ENCODE measurements at regions not wholly inside any gene's neighbourhood (a gene's known extent, or its start where the extent isn't known, plus 50 kb on each side); places are given as distances from the start of the nearest gene placed in this dataset.

DNA sequence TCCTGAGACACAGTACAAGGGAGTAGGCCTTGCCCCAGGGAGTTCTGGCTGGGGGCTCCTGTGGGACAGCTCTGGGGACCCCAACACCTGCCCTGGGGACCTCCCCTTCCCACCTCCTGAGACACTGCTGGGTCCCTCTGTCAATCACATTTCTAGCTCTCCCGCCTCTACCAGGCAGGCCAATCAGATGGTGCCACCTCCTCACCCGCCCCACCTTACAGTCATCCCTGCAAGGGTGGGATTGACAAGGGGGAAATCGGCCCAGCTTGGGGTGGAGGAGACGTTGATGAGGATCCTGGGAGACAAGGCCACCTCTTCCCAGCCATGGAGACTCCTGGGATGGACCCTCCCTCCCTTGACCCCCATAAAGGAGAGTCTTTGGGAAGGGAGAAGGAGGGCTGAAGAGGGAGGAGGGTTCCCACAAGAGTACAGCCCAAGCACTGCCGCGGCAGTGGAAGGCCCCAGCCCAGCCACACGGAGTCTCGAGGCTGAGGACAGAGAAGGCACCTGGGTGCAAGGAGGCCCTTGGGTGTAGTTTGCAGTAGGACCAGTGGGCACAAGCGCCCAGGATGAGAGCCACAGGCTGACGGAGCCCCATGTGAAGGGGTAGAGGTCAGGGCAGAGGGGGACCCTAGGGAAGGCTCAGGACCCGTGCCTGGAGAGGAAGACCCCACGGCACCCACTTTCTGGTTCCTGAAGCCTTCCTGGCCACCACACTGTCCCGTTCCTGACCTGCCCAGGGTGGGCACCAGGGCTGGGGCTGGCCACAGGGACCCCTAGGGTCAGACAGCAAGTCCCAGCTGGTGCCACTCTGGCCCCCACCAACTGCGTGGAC is 109.9 kb upstream of the OTOS start:
- no peak for DNase-seq (ENCODE audit: extremely low read depth in 1 of 11, low read depth in 9 of 11, low spot score in 4 of 11)

DNA sequence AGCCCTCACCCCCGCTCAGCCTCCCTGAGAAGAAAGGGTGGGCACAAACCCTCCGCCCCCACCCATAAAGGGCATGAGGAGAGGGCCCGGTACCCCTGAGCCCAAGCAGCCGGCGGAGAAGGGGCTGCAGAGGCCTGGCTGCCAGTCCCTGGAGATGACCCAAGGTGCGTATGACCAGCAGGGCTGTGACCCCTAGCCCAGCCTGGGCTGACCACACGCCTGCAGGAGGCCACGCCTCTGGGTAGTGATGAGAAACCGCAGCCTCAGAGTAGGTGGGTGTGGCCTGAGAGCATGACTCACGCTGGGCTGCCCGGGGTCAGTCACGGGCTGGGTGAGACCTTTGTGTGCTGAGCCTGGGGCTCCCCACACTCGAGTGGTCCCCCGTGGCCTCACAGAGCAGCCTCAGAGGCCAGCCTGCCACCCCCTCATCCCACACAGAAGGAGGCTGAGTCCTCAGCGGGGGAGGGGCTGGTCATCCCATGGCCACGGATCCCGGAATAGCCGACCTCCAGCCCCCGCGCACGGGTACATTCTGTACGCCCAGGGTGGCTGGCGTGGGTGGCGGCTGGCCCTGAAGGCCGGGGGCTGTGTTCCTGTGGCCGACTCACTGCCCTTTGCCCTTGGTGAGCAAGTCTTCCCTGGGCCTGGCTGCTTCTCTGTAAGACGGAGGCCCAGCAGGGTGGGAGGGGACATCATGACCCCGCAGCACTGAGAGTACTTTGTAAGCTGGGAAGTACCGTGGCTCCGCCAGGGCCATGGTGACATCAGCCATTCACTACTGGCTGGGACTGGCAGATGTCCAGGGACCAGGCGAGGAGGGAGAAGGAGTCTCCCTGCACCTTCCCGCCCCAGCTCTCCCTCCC is 110.8 kb upstream of the OTOS start:
- peak in 4 of 11 donors; percentile 58 to 74 (median 64) for DNase-seq (ENCODE audit: extremely low read depth in 1 of 11, low read depth in 9 of 11, low spot score in 4 of 11)

DNA sequence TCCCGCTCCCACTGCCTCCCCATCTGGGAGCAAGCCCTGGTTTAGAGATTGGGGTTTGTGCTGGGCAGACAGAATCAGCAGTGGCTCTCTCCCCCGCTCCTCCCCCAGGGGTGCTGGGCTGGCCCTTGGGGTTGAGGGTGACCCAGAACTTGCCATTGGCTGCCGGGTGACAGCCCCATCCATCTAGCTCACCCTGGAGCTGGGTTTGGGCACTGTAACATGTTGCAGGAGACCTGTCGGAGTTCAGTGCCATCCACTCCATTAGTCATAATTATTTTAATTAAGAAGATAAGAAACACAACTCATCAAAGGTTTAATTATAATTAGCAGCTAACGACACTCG is 111.4 kb upstream of the OTOS start:
- DNase-seq (ENCODE audit: extremely low read depth in 1 of 11, low read depth in 9 of 11, low spot score in 4 of 11) = no peak

DNA sequence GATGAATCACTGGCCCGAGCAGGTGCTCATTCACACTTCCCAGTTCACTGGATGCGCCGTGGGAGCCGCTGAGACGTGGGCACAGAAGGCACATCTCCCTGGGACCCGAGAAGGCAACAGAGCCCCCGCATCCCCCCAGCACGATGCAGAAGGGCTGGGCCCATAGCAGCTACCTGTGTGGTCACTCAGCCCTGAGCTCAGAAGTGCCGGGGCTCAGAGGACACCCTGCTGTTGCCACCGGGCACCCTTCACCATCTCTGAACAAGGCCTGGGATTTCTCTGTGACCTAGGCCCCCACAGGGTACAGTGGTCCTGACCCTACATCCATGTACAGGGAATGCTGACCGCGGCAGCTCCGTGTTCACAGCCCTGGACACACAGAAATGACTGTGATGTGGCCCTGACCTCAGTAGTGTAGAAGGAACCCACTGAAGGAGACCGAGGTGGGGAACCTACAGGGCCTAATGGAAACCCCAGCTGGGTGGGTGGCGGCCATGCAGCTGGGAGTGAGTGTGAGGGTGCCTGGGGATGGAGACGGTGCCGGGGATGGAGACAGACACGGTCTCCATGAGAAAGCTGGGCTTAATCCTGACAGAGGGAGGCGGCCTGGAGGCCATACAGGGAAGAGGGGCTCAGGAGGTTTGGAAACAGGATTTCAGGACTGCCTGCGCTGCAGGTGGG is 111.9 kb upstream of the OTOS start:
- no peak for DNase-seq (ENCODE audit: extremely low read depth in 1 of 11, low read depth in 9 of 11, low spot score in 4 of 11)

DNA sequence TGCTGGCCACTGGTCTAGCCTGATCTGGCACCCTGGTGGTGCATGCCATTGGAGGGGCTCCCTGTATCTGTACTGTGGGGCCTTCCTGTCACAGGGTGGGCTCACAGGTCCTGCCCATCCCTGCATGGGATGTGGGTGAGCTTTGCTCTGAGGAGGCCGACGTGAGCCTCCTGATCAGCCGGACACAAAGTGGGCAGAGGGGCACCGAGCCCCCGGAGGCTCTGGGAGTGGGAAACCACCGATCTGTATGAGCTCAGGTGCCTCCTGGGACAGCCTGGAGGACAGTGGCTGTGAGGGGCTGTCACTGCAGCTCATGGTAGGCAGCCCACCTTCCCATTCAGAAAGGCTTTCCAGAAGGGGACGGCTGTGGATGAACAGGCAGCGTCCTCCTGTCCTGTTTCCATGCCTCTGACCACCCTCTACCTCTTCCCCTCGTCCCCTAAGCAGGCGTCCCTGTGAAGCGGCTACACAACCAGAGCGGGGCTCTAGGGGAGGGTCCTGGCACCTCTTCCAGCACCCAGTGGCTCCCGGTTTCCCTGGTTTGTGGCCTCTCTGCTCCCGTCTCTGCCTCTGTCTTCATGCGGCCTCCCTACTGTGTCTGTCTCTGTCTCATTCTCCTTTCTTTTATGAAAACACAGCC is 112.5 kb upstream of the OTOS start:
- no peak for DNase-seq (ENCODE audit: extremely low read depth in 1 of 11, low read depth in 9 of 11, low spot score in 4 of 11)

DNA sequence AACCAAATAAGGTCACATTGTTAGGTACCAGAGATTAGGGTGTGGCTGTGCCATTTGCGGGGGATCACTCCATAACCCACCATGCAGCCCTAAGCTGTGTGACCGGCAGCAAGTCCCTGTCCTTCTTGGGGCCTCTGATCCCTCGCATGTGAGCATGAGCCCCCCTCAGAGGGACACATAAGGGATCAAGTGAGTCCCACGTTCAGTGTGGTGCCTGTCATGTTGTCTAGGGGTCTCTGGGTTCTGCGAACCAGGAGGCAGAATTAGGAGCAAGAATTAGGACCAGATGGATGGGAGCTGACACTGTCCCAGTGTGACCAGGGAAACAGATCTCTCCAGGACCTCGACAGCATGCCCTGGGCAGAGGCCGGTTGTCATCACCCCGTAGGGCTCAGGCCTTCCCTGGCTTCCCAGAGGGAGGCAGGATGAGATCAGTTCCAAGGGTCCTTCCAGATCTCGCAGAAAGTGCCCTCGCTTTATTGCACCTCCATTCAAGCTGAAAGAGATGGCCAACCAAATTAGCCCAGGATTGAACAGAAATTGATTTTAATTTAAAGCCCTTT is 113.2 kb upstream of the OTOS start:
- DNase-seq (ENCODE audit: extremely low read depth in 1 of 11, low read depth in 9 of 11, low spot score in 4 of 11) = no peak

DNA sequence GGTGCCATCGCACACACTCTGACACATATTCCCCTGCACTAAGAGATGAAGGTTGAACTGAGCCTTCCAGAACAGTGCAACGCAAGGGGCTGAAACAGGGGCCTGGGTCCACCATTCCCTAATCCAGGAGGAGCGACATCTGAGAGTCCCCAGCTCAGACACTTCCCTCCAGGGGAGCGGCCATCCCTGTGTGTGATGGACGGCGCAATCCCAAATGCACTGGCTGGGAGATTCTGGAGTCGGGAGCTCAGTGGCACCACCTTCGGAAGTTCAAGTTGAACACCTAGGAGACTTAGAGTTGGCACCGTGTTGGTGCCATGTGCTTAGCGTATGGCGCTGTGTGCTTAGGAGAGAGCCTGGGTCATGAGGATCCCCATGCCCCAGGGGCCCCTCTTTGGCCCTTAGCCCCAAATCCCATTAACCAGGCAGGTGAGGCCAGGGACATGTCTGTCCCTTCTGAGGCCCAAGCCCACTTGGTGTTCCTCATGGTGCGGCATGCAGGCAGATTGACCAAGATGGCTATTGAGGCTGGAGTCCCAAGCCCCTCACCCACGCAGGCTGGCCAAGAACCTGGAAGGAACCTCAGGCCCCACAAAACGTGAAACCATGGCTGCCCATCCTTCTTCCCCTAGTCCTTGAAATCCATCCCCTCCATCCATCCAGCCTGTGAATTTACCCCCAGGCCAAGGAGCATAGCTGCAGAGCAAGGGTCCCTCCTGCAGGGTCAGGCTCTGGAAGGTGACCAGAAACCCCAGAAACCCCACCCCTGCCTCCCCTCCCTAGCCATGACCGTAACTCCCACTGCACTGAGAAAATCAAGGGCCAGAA is 114.1 kb upstream of the OTOS start:
- no peak for DNase-seq (ENCODE audit: extremely low read depth in 1 of 11, low read depth in 9 of 11, low spot score in 4 of 11)

DNA sequence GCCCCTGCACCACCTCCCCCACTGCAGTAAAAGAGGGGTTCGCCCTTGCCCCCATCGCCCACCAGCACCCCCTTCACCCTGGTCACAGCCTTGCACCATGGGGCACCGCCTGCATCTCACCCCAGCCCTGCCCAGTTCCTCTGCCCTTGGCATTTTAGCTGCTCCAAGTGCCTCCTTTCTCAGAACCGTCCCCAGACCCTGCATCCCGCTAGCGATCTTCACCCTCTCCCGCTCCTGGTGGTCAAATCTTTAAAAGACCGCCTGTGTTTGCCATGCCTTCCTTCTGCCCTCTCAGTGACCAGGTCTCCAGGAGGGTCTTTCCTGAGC is 114.7 kb upstream of the OTOS start:
- no peak for DNase-seq (ENCODE audit: extremely low read depth in 1 of 11, low read depth in 9 of 11, low spot score in 4 of 11)

DNA sequence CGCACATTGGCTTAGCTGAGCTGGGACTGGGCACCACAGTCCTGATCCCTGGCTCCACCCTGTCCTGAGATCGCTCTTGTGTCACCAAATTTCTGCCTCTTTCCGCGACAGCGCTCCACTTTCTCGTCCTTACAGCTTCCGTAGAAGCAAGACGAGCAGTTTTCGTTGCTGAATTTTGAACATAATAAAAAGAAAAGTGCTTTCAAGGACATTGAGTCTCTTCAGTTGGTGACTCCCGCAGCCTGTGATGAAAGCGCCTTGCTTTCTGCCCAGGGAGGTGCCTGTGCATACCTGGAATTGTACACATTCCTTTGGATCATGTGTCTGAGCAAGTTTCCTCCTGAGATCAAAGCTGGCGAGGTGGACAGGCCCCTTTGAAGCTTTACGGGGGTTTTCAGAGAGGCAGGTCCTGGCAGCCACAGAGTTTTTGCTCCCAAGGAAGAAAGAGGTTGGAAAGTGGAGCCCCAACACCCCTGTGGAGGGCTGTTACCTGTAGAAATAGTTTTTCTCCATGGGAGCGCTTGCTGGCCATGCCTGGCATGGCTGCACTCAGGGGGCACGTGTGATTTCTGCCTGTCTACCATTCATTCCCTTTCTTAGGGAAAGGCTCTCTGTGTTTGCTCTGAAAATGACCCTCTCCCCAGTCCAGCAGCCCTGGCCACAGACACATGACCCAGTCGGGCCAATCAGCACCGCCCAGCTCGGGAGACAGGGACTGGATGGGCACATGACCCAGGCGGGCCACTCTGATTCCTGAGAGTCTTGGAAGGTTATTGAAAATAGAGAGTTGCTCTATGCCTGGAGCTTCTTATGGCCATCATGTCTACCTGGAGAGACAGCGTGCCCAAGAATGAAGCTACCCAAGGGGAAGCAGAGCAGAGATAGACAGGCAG is 115.6 kb upstream of the OTOS start:
- DNase-seq (ENCODE audit: extremely low read depth in 1 of 11, low read depth in 9 of 11, low spot score in 4 of 11) = peak in 6 of 11 donors; percentile 39 to 82 (median 72)

DNA sequence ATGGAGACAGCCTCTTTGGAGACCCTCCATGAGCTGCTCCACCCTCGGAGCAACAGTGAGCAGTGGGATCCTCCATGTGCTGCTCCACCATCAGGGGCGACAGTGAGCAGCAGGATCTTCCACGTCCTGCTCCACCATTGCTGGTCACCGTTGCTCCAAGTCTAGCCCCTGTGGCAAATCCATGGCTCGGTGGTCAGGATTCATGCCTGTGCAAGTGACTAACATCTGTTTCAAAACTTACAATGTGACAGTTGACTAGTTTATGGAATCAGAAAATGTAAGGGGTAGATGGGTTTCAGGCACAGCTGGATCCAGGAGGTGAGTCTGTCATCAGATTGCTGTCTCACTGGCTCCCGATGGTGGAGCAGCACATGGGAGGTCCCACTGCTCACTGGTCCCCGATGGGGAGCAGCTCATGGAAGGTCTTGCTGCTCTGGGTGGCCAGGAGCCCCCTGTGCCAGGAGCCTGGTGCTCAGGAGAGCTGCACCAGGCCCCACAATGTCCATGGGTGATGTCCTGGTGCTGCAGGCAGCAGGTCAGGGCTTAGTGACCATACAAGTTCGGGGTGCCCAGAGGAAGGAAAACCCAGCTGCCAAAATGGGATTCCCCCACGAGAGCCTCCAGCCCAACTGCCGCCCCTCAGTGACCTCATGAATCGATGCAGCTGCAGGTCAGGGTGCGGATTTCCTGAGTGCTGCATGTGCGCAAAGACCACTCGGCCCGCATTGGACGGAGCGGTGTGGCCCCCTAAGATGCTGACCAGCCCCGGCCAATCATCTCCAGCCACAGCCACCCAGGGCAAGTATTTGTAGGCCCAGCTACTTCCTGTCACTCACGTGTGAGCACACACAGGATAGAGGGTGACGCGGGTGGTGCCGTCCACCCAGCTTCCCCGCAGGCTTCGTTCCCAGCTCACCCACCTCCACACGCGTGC is 116.5 kb upstream of the OTOS start:
- no peak for DNase-seq (ENCODE audit: extremely low read depth in 1 of 11, low read depth in 9 of 11, low spot score in 4 of 11)

DNA sequence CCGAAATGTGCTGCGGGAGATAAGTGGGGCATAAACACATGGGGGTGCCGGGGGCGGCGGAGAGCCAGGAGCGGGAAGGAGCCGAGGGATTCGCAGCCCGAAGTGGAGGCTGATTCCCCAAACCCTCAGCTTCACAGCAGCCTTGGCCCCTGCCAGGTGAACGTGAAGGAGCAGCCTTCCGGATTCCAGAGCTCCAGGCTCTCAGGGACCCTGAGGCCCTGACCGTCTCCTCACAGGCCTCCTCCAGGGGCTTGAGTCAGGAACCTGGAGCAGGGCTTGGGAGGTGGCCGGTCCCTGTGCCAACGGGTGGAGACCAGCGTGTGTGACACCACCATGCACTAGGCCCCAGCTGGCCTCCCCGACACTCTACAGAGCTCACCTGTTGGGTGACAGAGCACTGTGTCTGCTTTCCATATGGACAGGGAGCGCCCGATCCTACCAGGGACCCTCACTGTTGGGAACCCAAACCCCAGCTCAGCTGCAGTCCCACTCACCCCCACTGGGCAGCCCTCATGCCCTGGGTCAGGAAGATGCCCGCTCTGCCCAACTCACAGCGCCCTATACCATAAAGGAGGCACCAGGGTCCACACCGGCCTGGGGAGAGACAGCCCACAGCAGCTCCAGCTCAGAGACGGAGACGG is 117.6 kb upstream of the OTOS start:
- DNase-seq (ENCODE audit: extremely low read depth in 1 of 11, low read depth in 9 of 11, low spot score in 4 of 11) = no peak

DNA sequence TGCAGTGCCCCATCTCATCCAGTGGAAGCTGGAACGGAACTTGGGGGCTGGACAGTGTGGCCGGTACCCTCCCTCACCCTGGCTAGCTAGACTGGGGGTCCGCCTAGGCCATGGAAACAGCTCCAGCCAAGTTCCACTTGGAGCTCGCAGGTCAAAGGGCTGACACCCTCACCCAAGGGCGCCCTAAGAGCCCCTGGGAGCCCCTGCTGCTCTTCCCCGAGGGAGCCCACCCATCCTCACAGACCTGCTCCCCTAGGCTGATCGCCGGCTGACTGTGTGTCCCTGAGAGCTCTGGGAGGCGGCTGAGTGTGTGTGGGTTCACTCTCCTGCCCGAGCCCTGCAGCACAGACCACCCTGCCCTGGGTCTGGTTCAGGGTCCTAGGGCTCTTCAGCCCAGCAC is 118.2 kb upstream of the OTOS start:
- no peak for DNase-seq (ENCODE audit: extremely low read depth in 1 of 11, low read depth in 9 of 11, low spot score in 4 of 11)

DNA sequence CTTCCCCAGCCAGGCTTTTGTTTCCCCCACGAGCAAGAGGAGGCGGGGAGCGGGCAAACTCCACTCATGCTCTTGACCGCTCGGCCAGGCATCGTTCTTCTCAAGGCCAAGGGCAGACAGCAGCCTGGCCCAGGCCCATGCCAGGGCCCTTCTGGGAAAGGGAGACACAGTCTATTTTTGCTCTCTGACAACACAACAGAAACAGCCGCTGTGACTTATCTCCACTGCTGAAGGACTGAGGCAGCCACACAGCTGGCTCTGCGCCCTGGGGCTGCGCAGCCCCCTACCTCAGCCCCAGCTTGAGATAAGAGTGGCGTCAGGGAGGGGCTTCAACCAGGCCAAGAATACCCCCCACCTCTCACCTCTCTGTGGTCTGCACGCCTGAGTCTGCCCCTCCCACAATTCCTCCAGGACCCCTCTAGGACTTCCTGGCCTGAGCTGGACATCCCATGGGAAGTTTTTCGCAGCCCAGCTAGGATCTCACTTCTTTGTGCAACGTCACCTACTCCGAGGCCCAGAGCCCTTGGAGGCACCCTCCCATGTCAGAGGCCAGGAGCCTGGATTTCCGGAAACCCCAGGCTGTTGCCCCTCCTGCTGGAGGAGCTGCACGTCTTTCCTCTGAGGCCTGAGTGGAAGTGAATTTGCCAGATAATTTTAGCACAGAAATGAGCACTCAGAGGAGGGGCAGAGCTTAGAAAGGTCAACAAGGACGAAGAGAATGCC is 118.9 kb upstream of the OTOS start:
- no peak for DNase-seq (ENCODE audit: extremely low read depth in 1 of 11, low read depth in 9 of 11, low spot score in 4 of 11)

DNA sequence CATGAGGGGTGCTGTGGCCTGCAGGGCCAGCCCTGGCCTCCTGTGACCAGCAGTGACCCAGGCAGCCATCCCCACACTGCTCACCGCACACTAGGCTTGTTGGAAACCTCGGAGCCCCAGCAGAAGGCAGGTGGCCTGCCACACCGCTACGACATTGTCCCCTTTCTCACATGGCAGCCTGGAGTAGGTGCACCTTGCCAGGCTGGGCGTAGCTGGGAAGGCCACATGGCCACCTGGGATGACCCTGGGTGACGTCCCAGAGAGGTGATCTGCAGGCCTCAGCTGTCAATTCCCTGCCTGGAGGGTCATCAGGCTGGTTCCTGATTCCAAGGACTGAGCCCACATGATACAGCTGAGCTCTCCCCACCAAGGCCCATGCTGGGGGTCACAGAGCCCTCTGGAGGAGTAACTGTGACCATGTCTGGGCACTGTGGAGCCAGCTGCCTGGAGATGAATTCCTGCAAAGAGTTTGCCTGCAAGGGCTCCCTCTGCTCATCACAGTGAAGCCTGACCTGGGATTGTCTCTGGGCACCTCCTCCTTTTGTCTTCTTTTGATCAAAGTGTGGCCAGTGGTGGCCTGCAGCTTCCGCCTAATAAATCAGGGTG is 119.6 kb upstream of the OTOS start:
- no peak for DNase-seq (ENCODE audit: extremely low read depth in 1 of 11, low read depth in 9 of 11, low spot score in 4 of 11)

DNA sequence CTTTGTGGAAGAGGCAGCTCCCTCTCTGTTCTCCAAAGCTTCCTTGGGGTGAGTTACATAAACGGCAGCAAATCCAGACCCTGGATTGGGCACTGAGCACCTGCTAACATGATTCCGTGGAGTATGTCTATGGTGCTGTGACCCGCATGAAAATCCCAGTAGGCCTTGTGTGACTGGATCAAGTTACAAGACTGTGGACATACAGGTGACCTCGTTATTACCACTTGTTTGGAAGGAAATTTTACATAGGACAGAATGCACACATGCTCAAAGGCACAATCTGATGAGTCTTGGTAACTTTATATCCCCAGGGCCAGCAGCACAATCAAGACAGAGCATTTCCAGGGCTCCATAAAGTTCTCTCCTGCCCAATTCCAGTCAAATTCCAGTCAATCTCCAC is 120.2 kb upstream of the OTOS start:
- no peak for DNase-seq (ENCODE audit: extremely low read depth in 1 of 11, low read depth in 9 of 11, low spot score in 4 of 11)
